Neural crest cell (in vitro differentiated cells): ENCODE measurements at regions not wholly inside any gene's neighbourhood (a gene's known extent, or its start where the extent isn't known, plus 50 kb on each side); places are given as distances from the start of the nearest gene placed in this dataset.
"Not testable (repeated sequence)": the region's sequence is repeated elsewhere in the genome, so short reads cannot be mapped to it uniquely, and the experiment has no call there.

Experiments
- DNase-seq: peaks from one replicate; pipeline ENCODE4 v3.0.0; 2021; ENCODE audit warnings: low read depth, mixed read lengths, low spot score
- H3K27ac Mint-ChIP-seq: one replicate; pipeline ENCODE4 v1.8.0; 2021; ENCODE audit warnings: mild to moderate bottlenecking, mixed read lengths; ENCODE audit not compliant: unreplicated experiment
- H3K27me3 Mint-ChIP-seq: 2 replicates; pipeline ENCODE4 v1.8.0; 2021; ENCODE audit warnings: low read depth, mild to moderate bottlenecking, mixed read lengths
- H3K36me3 Mint-ChIP-seq: 2 replicates; pipeline ENCODE4 v1.8.0; 2021; ENCODE audit warnings: low read depth, mild to moderate bottlenecking, mixed read lengths
- H3K4me1 Mint-ChIP-seq: 2 replicates; pipeline ENCODE4 v1.8.0; 2021; ENCODE audit warnings: mixed read lengths
- H3K4me3 Mint-ChIP-seq: one replicate; pipeline ENCODE4 v1.8.0; 2021; ENCODE audit warnings: mild to moderate bottlenecking, mixed read lengths
- H3K9me3 Mint-ChIP-seq: 2 replicates; pipeline ENCODE4 v1.8.0; 2021; ENCODE audit warnings: mixed read lengths
- CTCF ChIP-seq: fragments of 200-600 bp; sonication (generic); conservative IDR thresholded peaks from 2 replicates; pipeline ENCODE4 v1.5.0; 2021; ENCODE audit warnings: antibody characterized with exemption, mild to moderate bottlenecking

GRCh38 chr5:74389531-74390305 is 250.8 kb downstream of the ENC1 start:
- Mint-ChIP-seq H3K4me3 (no peak overlapping the region), H3K36me3 (no peaks in the 10 kb centered on the region), H3K9me3 (peaks cover 6% of the 10 kb centered on the region), H3K4me1 (peaks cover 8% of the 10 kb centered on the region), H3K27ac (no peak overlapping the region), H3K27me3 (no peaks in the 10 kb centered on the region)
- TF ChIP-seq CTCF = no peak
- no peak for DNase-seq

GRCh38 chr5:74388411-74388810 is 252.1 kb downstream of the ENC1 start:
- not testable (repeated sequence) for H3K4me3 Mint-ChIP-seq, H3K9me3 Mint-ChIP-seq, H3K36me3 Mint-ChIP-seq, H3K27ac Mint-ChIP-seq, H3K27me3 Mint-ChIP-seq, DNase-seq
- peaks cover 11% of the 10 kb centered on the region for H3K4me1 Mint-ChIP-seq

- Mint-ChIP-seq H3K27me3 (no peaks in the 10 kb centered on the region), H3K4me1 (peaks cover 20% of the 10 kb centered on the region), H3K36me3 (no peaks in the 10 kb centered on the region), H3K27ac (no peak overlapping the region), H3K4me3 (no peak overlapping the region), H3K9me3 (peaks cover 3% of the 10 kb centered on the region)
- TF ChIP-seq CTCF = no peak
- no peak for DNase-seq
Measured at GRCh38 chr5:74386571-74387334, 253.8 kb downstream of the ENC1 start.

GRCh38 chr5:74384851-74385250 is 255.7 kb downstream of the ENC1 start:
- H3K4me1 Mint-ChIP-seq = peaks cover 16% of the 10 kb centered on the region
- H3K27ac Mint-ChIP-seq = no peak overlapping the region
- no peaks in the 10 kb centered on the region for H3K27me3 Mint-ChIP-seq
- H3K4me3 Mint-ChIP-seq = no peak overlapping the region
- no peak for TF ChIP-seq CTCF
- H3K36me3 Mint-ChIP-seq = no peaks in the 10 kb centered on the region
- no peak for DNase-seq
- H3K9me3 Mint-ChIP-seq = peaks cover 3% of the 10 kb centered on the region

GRCh38 chr5:74382987-74383593 is 257.4 kb downstream of the ENC1 start:
- no peak for TF ChIP-seq CTCF
- no peaks in the 10 kb centered on the region for H3K27me3 Mint-ChIP-seq
- peaks cover 16% of the 10 kb centered on the region for H3K4me1 Mint-ChIP-seq
- H3K4me3 Mint-ChIP-seq = no peak overlapping the region
- no peaks in the 10 kb centered on the region for H3K9me3 Mint-ChIP-seq
- DNase-seq = no peak
- H3K27ac Mint-ChIP-seq = peak overlapping the region; percentile 69
- H3K36me3 Mint-ChIP-seq = no peaks in the 10 kb centered on the region
